ENCODE measurements at regions not wholly inside any gene's neighbourhood (a gene's known extent, or its start where the extent isn't known, plus 50 kb on each side); places are given as distances from the start of the nearest gene placed in this dataset.

GRCh38 chr15:57773051-57773450, 66.5 kb downstream of the POLR2M start:
- TF ChIP-seq TAF1 (IDR thresholded peaks at IDR 0.05; ENCODE audit: low read depth) (no peak), FOXM1 (IDR thresholded peaks at IDR 0.05; ENCODE audit: borderline replicate concordance, low read depth) (no peak), YY1 (IDR thresholded peaks at IDR 0.05; ENCODE audit: low read depth) (no peak), EP300 (IDR thresholded peaks at IDR 0.05; ENCODE audit: borderline replicate concordance) (no peak), TEAD4 (IDR thresholded peaks at IDR 0.05) (no peak), CREB1 (IDR thresholded peaks at IDR 0.05; ENCODE audit: low read depth) (no peak)

Data from Ishikawa (cell line).